BE2C (cell line): ENCODE measurements at regions not wholly inside any gene's neighbourhood (a gene's known extent, or its start where the extent isn't known, plus 50 kb on each side); places are given as distances from the start of the nearest gene placed in this dataset.
"Not testable (repeated sequence)": the region's sequence is repeated elsewhere in the genome, so short reads cannot be mapped to it uniquely, and the experiment has no call there.

Source experiments
- DNase-seq: peaks from one replicate; pipeline ENCODE4 v3.0.0-alpha.2; 2020
- H3K27me3 ChIP-seq: fragments of 250-450 bp; sonication (Bioruptor Pico); 2 replicates; pipeline ENCODE4 v1.5.1; 2020; ENCODE audit warnings: mild to moderate bottlenecking
- H3K36me3 ChIP-seq: fragments of 250-450 bp; sonication (Bioruptor Pico); 2 replicates; pipeline ENCODE4 v1.5.1; 2020; ENCODE audit warnings: mild to moderate bottlenecking
- H3K4me1 ChIP-seq: fragments of 250-450 bp; sonication (Bioruptor Pico); 2 replicates; pipeline ENCODE4 v1.5.1; 2020
- H3K4me3 ChIP-seq: 2 replicates; pipeline ENCODE4 v1.5.1; 2011; ENCODE audit warnings: low read depth, low read length
- H3K9me3 ChIP-seq: fragments of 250-450 bp; sonication (Bioruptor Pico); 2 replicates; pipeline ENCODE4 v1.5.1; 2020
- CTCF ChIP-seq: IDR thresholded peaks from 2 replicates; pipeline ENCODE4 v1.5.1; 2012; ENCODE audit warnings: mild to moderate bottlenecking, low read depth, low read length

- Histone ChIP-seq H3K27me3 (no peaks in the 10 kb centered on the region), H3K36me3 (no peaks in the 10 kb centered on the region), H3K4me1 (no peaks in the 10 kb centered on the region), H3K9me3 (no peaks in the 10 kb centered on the region), H3K4me3 (no peak overlapping the region)
- no peak for DNase-seq
- no peak for TF ChIP-seq CTCF
Observed at GRCh38 chr2:201542291-201542690, 90.8 kb downstream of the STRADB start.

GRCh38 chr2:201539271-201539670, 87.7 kb downstream of the STRADB start:
- H3K9me3 ChIP-seq, H3K27me3 ChIP-seq, H3K36me3 ChIP-seq, H3K4me3 ChIP-seq, DNase-seq, H3K4me1 ChIP-seq: not testable (repeated sequence)

- H3K4me3 ChIP-seq: no peak overlapping the region
- H3K9me3 ChIP-seq: no peaks in the 10 kb centered on the region
- TF ChIP-seq CTCF: no peak
- no peaks in the 10 kb centered on the region for H3K36me3 ChIP-seq
- H3K4me1 ChIP-seq: no peaks in the 10 kb centered on the region
- no peak for DNase-seq
- H3K27me3 ChIP-seq: no peaks in the 10 kb centered on the region
Observed at GRCh38 chr2:201538025-201538424, 86.5 kb downstream of the STRADB start.

- Histone ChIP-seq H3K4me3 (no peak overlapping the region), H3K36me3 (no peaks in the 10 kb centered on the region), H3K4me1 (no peaks in the 10 kb centered on the region), H3K9me3 (no peaks in the 10 kb centered on the region), H3K27me3 (no peaks in the 10 kb centered on the region)
- TF ChIP-seq CTCF: no peak
- no peak for DNase-seq
Observed at GRCh38 chr2:201536754-201537153, 85.2 kb downstream of the STRADB start.

GRCh38 chr2:201536046-201536445, 84.5 kb downstream of the STRADB start:
- Histone ChIP-seq H3K27me3 (no peaks in the 10 kb centered on the region), H3K36me3 (no peaks in the 10 kb centered on the region), H3K9me3 (no peaks in the 10 kb centered on the region), H3K4me3 (no peak overlapping the region), H3K4me1 (no peaks in the 10 kb centered on the region)
- DNase-seq: no peak
- no peak for TF ChIP-seq CTCF

GRCh38 chr2:201532686-201533304, 81.3 kb downstream of the STRADB start:
- H3K9me3 ChIP-seq: no peaks in the 10 kb centered on the region
- no peaks in the 10 kb centered on the region for H3K27me3 ChIP-seq
- no peak for TF ChIP-seq CTCF
- no peak overlapping the region for H3K4me3 ChIP-seq
- no peaks in the 10 kb centered on the region for H3K4me1 ChIP-seq
- no peak for DNase-seq
- no peaks in the 10 kb centered on the region for H3K36me3 ChIP-seq
